ENCODE measurements at regions not wholly inside any gene's neighbourhood (a gene's known extent, or its start where the extent isn't known, plus 50 kb on each side); places are given as distances from the start of the nearest gene placed in this dataset.

- DNase-seq = peak in 1 of 2 experiments; percentile 21
These were observed 445.0 kb upstream of the SMC2 start for GRCh38 chr9:103649086-103649485.

- no peak for DNase-seq
These were observed 436.0 kb upstream of the SMC2 start for GRCh38 chr9:103658156-103658555.

GRCh38 chr9:103660830-103661229 is 433.3 kb upstream of the SMC2 start:
- DNase-seq = no peak

GRCh38 chr9:103661663-103662062 is 432.4 kb upstream of the SMC2 start:
- DNase-seq = no peak

- no peak for DNase-seq
These were observed 424.8 kb upstream of the SMC2 start for GRCh38 chr9:103669296-103669695.

GRCh38 chr9:103674271-103674670 is 419.8 kb upstream of the SMC2 start:
- no peak for DNase-seq

GRCh38 chr9:103680581-103680980 is 413.5 kb upstream of the SMC2 start:
- no peak for DNase-seq

- no peak for DNase-seq
These were observed 412.7 kb upstream of the SMC2 start for GRCh38 chr9:103681435-103681834.

GRCh38 chr9:103700195-103700962 is 393.7 kb upstream of the SMC2 start:
- DNase-seq = no peak

GRCh38 chr9:103702572-103702971 is 391.5 kb upstream of the SMC2 start:
- peak; percentile 37 to 42 for DNase-seq

- no peak for DNase-seq
These were observed 386.9 kb upstream of the SMC2 start for GRCh38 chr9:103707181-103707580.

- DNase-seq = no peak
These were observed 384.7 kb upstream of the SMC2 start for GRCh38 chr9:103709366-103709765.

- DNase-seq = no peak
These were observed 380.5 kb upstream of the SMC2 start for GRCh38 chr9:103713631-103714030.

- no peak for DNase-seq
These were observed 379.1 kb upstream of the SMC2 start for GRCh38 chr9:103714992-103715391.

GRCh38 chr9:103721056-103721455 is 373.1 kb upstream of the SMC2 start:
- DNase-seq = no peak

GRCh38 chr9:103730866-103731265 is 363.2 kb upstream of the SMC2 start:
- no peak for DNase-seq

GRCh38 chr9:103731541-103731940 is 362.6 kb upstream of the SMC2 start:
- DNase-seq = no peak

GRCh38 chr9:103734471-103734870 is 359.6 kb upstream of the SMC2 start:
- DNase-seq = no peak

GRCh38 chr9:103755441-103755840 is 338.7 kb upstream of the SMC2 start:
- DNase-seq = no peak

- no peak for DNase-seq
These were observed 338.1 kb upstream of the SMC2 start for GRCh38 chr9:103755986-103756385.

- DNase-seq = no peak
These were observed 337.0 kb upstream of the SMC2 start for GRCh38 chr9:103757062-103757461.

- no peak for DNase-seq
These were observed 332.6 kb upstream of the SMC2 start for GRCh38 chr9:103761466-103761865.

GRCh38 chr9:103789686-103790085 is 304.4 kb upstream of the SMC2 start:
- DNase-seq = no peak

- no peak for DNase-seq
These were observed 295.5 kb upstream of the SMC2 start for GRCh38 chr9:103798620-103799019.

- no peak for DNase-seq
These were observed 294.1 kb upstream of the SMC2 start for GRCh38 chr9:103799959-103800358.
